ENCODE measurements at regions not wholly inside any gene's neighbourhood (a gene's known extent, or its start where the extent isn't known, plus 50 kb on each side); places are given as distances from the start of the nearest gene placed in this dataset.

- no peaks in the 10 kb centered on the region for H3K9me3 Mint-ChIP-seq (ENCODE audit: unreplicated experiment)
- Histone ChIP-seq H4K20me1 (ENCODE audit: insufficient read depth, low read length) (no peaks in the 10 kb centered on the region), H3K4me1 (ENCODE audit: insufficient read depth, low read length) (peaks cover 4% of the 10 kb centered on the region), H2AFZ (ENCODE audit: low read depth, low read length) (no peak overlapping the region), H3K79me2 (ENCODE audit: insufficient read depth, low read length) (no peaks in the 10 kb centered on the region), H3K4me2 (ENCODE audit: low read length) (no peak overlapping the region), H3K36me3 (ENCODE audit: insufficient read depth, low read length) (no peaks in the 10 kb centered on the region), H3K9ac (ENCODE audit: low read length) (no peak overlapping the region), H3K4me3 (ENCODE audit: insufficient read depth, low read depth, low read length) (no peak overlapping the region), H3K27me3 (ENCODE audit: insufficient read depth, low read length) (no peaks in the 10 kb centered on the region), H3K9me3 (ENCODE audit: insufficient read depth, low read depth, low read length) (no peaks in the 10 kb centered on the region), H3K27ac (ENCODE audit: low read depth, low read length) (no peak overlapping the region)
- FAIRE-seq, result no peak
- no peaks in the 10 kb centered on the region for H3K36me3 Mint-ChIP-seq (ENCODE audit: low read depth, unreplicated experiment)
- no peak for DNase-seq (ENCODE audit: low read depth)
- no peak overlapping the region for H3K27ac Mint-ChIP-seq (ENCODE audit: unreplicated experiment)
- H3K27me3 Mint-ChIP-seq (ENCODE audit: low read depth, unreplicated experiment), result no peaks in the 10 kb centered on the region
- peaks cover 3% of the 10 kb centered on the region for H3K4me1 Mint-ChIP-seq (ENCODE audit: low read depth, unreplicated experiment)
- TF ChIP-seq CTCF (IDR thresholded peaks at IDR 0.05; ENCODE audit: insufficient read depth, low read depth, low read length) (no peak), EZH2 (IDR thresholded peaks at IDR 0.05; ENCODE audit: insufficient read depth, low read length) (no peak)
- no peak overlapping the region for H3K4me3 Mint-ChIP-seq (ENCODE audit: unreplicated experiment)
Observed at GRCh38 chr18:27699137-27699536, 477.8 kb downstream of the CDH2 start.

DNA sequence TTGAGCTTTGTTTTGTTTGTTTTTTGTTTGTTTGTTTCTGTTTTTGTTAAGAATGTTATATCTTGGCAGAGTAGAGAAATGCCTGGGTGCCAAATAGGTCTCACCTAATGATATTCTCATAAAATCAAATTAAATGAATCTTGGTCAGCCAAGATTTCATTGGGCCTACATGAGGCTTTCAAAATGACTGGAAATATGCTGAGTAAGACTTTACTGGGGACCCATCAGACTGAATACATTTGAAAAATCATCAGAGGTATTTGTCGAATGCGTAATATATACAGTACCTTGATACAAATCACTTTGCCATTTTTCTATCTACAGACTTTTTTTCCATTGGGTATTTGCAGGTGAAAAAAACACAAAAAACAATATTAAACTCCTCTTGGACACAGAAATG is 480.8 kb downstream of the CDH2 start:
- Histone ChIP-seq H3K27ac (ENCODE audit: low read depth, low read length) (no peak overlapping the region), H3K4me1 (ENCODE audit: insufficient read depth, low read length) (peaks cover 4% of the 10 kb centered on the region), H2AFZ (ENCODE audit: low read depth, low read length) (no peak overlapping the region), H3K9ac (ENCODE audit: low read length) (no peak overlapping the region), H3K4me2 (ENCODE audit: low read length) (no peak overlapping the region), H3K27me3 (ENCODE audit: insufficient read depth, low read length) (no peaks in the 10 kb centered on the region), H3K36me3 (ENCODE audit: insufficient read depth, low read length) (no peaks in the 10 kb centered on the region), H4K20me1 (ENCODE audit: insufficient read depth, low read length) (no peaks in the 10 kb centered on the region), H3K4me3 (ENCODE audit: insufficient read depth, low read depth, low read length) (no peak overlapping the region), H3K79me2 (ENCODE audit: insufficient read depth, low read length) (no peaks in the 10 kb centered on the region), H3K9me3 (ENCODE audit: insufficient read depth, low read depth, low read length) (no peaks in the 10 kb centered on the region)
- no peaks in the 10 kb centered on the region for H3K36me3 Mint-ChIP-seq (ENCODE audit: low read depth, unreplicated experiment)
- no peaks in the 10 kb centered on the region for H3K9me3 Mint-ChIP-seq (ENCODE audit: unreplicated experiment)
- H3K27ac Mint-ChIP-seq (ENCODE audit: unreplicated experiment), result peak overlapping the region; percentile 41
- no peak overlapping the region for H3K4me3 Mint-ChIP-seq (ENCODE audit: unreplicated experiment)
- DNase-seq (ENCODE audit: low read depth) (no peak), FAIRE-seq (no peak)
- H3K27me3 Mint-ChIP-seq (ENCODE audit: low read depth, unreplicated experiment), result no peaks in the 10 kb centered on the region
- TF ChIP-seq EZH2 (IDR thresholded peaks at IDR 0.05; ENCODE audit: insufficient read depth, low read length) (no peak), CTCF (IDR thresholded peaks at IDR 0.05; ENCODE audit: insufficient read depth, low read depth, low read length) (no peak)
- peaks cover 3% of the 10 kb centered on the region for H3K4me1 Mint-ChIP-seq (ENCODE audit: low read depth, unreplicated experiment)

- Histone ChIP-seq H3K4me2 (ENCODE audit: low read length) (no peak overlapping the region), H3K9ac (ENCODE audit: low read length) (no peak overlapping the region), H3K4me3 (ENCODE audit: insufficient read depth, low read depth, low read length) (no peak overlapping the region), H3K27me3 (ENCODE audit: insufficient read depth, low read length) (no peaks in the 10 kb centered on the region), H4K20me1 (ENCODE audit: insufficient read depth, low read length) (no peaks in the 10 kb centered on the region), H3K79me2 (ENCODE audit: insufficient read depth, low read length) (no peaks in the 10 kb centered on the region), H3K9me3 (ENCODE audit: insufficient read depth, low read depth, low read length) (no peaks in the 10 kb centered on the region), H2AFZ (ENCODE audit: low read depth, low read length) (no peak overlapping the region), H3K4me1 (ENCODE audit: insufficient read depth, low read length) (peaks cover 4% of the 10 kb centered on the region), H3K36me3 (ENCODE audit: insufficient read depth, low read length) (no peaks in the 10 kb centered on the region), H3K27ac (ENCODE audit: low read depth, low read length) (no peak overlapping the region)
- peak overlapping the region; percentile 28 for H3K27ac Mint-ChIP-seq (ENCODE audit: unreplicated experiment)
- no peaks in the 10 kb centered on the region for H3K36me3 Mint-ChIP-seq (ENCODE audit: low read depth, unreplicated experiment)
- no peak for TF ChIP-seq EZH2 (IDR thresholded peaks at IDR 0.05; ENCODE audit: insufficient read depth, low read length)
- no peak for TF ChIP-seq CTCF (IDR thresholded peaks at IDR 0.05; ENCODE audit: insufficient read depth, low read depth, low read length)
- no peaks in the 10 kb centered on the region for H3K9me3 Mint-ChIP-seq (ENCODE audit: unreplicated experiment)
- H3K4me1 Mint-ChIP-seq (ENCODE audit: low read depth, unreplicated experiment), result peaks cover 3% of the 10 kb centered on the region
- DNase-seq (ENCODE audit: low read depth) (peak; percentile 40), FAIRE-seq (no peak)
- no peaks in the 10 kb centered on the region for H3K27me3 Mint-ChIP-seq (ENCODE audit: low read depth, unreplicated experiment)
- H3K4me3 Mint-ChIP-seq (ENCODE audit: unreplicated experiment), result no peak overlapping the region
Observed at GRCh38 chr18:27695503-27695902, 481.4 kb downstream of the CDH2 start.

All from astrocyte (in vitro differentiated cells and primary cell).